22Rv1 (cell line): ENCODE measurements at regions not wholly inside any gene's neighbourhood (a gene's known extent, or its start where the extent isn't known, plus 50 kb on each side); places are given as distances from the start of the nearest gene placed in this dataset.

Experiments used
- H3K27ac ChIP-seq: fragments of 450-650 bp; 2 replicates; pipeline ENCODE4 v1.5.1; 2017
- ZFX ChIP-seq: fragments of 450-650 bp; IDR thresholded peaks from 2 replicates; pipeline ENCODE4 v1.6.1; 2017; ENCODE audit warnings: antibody characterized with exemption, borderline replicate concordance
- TF ChIP-seq, protein P1 (sequence below): fragments of 450-650 bp; IDR thresholded peaks from 2 replicates; pipeline ENCODE4 v1.5.1; 2017; ENCODE audit warnings: mild to moderate bottlenecking

DNA sequence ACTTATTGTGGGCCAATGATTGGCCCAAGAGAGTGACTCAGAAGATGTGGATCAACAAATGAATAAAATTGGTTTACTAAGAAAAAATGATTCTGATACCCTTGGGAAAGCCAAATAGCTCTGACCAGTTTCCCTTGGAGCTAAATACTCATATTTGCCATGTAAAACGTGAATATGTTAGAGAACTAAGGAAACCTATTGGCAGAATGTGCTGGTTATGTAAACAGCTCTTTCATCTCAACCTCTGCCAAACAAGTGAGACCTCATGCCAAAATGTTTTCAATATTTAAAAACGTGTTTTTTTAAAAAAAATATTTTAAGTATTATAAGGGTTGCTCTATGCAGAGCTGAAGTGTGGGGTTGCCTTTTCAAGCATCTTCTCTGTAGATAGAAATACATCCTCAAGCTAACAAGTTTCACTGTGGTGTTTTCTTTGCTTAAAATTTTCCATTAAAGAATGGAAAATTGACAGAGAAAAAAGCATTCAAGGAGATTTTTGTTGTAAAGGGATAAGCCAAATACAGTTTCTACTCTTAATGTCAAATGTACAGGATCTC is 186.9 kb upstream of the TUT7 start:
- H3K27ac ChIP-seq = no peak overlapping the region
- TF ChIP-seq ZFX = no peak
- TF ChIP-seq, protein P1, sequence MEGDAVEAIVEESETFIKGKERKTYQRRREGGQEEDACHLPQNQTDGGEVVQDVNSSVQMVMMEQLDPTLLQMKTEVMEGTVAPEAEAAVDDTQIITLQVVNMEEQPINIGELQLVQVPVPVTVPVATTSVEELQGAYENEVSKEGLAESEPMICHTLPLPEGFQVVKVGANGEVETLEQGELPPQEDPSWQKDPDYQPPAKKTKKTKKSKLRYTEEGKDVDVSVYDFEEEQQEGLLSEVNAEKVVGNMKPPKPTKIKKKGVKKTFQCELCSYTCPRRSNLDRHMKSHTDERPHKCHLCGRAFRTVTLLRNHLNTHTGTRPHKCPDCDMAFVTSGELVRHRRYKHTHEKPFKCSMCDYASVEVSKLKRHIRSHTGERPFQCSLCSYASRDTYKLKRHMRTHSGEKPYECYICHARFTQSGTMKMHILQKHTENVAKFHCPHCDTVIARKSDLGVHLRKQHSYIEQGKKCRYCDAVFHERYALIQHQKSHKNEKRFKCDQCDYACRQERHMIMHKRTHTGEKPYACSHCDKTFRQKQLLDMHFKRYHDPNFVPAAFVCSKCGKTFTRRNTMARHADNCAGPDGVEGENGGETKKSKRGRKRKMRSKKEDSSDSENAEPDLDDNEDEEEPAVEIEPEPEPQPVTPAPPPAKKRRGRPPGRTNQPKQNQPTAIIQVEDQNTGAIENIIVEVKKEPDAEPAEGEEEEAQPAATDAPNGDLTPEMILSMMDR = no peak

DNA sequence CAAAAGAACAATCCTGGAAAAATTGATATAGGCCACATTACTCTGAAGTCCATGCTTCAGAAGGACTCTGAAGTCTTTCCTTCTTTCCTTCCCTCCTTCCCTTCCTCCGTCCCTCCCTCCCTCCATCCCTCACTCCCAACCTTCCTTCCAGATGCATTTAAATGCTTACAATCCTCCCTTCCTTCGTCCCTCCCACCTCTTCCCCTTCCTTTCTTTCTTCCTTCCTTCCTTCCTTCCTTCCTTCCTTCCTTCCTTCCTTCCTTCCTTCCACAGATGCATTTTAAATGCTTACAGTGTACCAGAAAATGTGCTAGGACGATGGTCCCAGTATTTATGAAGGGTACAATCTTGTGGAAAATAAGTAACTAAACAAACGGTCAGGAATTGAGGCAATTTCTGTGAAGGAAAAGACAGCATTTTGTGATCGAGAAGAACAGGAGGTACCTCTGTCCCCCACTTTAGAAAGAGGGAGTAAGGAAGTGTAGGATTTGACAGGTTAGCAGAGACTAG is 181.3 kb upstream of the TUT7 start:
- no peak overlapping the region for H3K27ac ChIP-seq
- TF ChIP-seq, protein P1 = no peak
- no peak for TF ChIP-seq ZFX

DNA sequence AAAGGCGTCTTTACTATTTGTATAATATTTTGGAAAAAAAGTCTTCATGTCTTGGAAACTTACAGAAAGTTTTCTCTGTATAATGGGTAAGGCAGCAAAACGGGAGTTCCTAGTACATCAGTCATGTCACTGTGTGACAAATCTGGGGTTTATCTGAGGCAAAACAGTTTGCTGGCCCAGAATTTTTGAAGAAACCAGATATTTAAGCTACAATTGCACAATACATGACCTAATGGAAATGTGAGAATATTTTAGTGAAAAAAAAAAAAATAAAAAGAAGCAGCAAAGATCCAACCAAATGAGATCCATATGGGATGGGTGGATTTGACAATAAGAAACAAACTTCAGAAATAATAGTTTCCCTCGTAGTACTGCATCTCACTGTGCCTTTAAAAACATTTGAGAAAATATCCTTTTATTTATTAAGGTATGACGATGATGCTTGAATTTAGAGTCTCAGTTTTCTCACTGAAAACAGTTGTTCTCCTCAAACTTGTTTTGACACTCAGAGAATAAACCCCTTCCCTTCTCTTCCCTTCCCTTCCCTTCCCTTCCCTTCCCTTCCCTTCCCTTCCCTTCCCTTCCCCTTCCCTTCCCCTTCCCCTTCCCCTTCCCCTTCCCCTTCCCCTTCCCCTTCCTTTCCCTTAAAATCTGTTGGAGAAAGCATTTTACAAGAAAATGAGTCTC is 180.5 kb upstream of the TUT7 start:
- H3K27ac ChIP-seq = no peak overlapping the region
- TF ChIP-seq ZFX = no peak
- TF ChIP-seq, protein P1 = no peak

DNA sequence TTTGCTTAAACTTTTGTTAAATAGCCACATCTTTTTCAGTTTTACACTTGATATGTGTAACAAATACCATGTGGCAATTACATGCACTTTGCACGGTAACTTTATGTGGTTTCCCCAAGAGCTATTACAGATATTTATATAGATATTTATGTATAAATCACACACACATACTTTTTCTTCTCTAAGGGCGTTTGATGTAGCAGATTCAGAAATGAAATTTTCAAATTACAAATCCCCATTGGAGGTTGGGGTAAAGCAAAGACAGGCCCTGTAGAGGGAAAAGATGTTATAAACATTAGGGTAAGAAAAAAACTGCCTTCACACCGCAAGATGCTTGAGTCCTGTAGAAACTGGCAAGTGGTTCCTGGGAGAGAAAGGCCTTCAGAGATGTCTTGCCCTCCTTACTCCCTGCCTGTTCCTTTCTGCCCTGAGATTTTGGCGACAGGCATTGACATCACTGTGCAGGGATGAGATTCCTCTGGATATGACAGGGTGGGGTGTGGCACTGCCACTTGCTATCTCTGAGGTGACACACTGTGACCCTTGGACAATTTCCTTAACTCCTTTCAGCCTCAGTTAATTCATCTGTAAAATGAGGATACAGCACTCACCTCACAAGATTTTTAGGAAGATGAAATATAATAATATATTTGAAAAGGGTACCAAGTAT is 177.9 kb upstream of the TUT7 start:
- no peak for TF ChIP-seq ZFX
- TF ChIP-seq, protein P1 = no peak
- no peak overlapping the region for H3K27ac ChIP-seq

DNA sequence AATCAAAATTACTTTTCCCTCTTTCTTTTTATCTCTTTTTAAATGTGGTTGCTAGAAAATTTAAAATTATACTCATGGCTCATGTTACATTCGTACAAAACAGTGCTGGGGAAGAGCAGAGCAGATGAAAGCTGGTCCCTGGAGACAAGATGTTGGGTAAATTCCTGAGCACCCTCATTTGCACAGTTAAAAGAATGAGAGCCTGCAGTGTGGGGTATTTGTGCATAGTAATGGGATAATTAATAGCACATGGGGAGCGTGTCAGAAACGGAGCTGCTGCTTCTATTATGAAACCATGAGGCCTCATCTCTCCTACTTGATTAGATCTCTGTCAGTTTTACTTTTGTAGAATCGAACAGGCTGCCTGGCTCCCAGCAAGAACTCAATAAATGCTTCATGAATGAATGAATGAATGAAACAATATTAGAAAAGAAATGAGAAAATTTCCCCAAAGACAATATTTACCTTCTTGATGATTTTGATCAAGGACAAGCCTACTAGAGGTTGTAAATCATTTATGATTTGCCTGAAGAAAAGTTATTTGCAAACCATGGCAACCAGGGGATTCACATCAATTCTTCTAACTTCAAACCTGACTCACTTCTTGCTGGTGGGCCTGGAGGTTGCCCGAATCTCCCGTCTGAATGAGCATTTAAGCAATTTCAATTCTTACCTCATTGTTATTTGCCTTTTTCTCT is 177.2 kb upstream of the TUT7 start:
- no peak overlapping the region for H3K27ac ChIP-seq
- TF ChIP-seq, protein P1 = no peak
- no peak for TF ChIP-seq ZFX

DNA sequence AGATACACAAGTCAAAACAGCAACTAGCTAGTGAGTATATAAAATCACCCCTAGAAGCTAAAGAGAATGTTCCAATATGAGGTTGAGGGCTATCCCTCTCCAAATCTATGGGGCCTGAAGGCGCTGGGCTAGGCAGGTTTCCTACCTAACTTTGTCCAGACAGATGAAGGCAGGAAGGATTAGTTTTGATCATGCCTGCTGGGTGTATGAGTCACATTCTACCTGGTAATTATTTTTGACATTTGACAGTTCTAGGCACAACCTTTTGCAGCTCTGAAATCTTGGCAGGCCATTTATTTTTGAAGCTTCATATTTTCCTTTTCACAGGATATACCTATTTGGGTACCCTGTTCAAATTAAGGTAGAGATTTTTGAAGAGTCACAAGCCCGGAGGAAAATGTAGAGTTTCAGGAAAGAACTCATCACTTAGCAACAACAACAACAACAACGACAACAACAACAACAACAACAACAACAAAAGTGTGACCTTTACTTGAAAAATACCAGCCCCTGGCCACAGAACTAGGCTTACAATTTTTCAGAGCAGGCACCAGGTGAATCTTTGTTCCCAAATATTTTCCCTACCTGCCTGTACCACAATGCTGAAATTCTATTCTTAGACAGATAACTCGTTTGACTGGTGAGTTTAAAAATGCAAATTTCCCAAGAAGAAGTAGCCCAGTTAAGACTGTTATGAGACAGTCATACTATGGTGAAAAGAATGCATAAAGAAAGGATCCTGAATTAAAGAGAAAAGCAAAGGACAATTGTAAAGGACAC is 175.5 kb upstream of the TUT7 start:
- no peak overlapping the region for H3K27ac ChIP-seq
- no peak for TF ChIP-seq ZFX
- TF ChIP-seq, protein P1 = no peak
